K562 (cell line): ENCODE measurements at regions not wholly inside any gene's neighbourhood (a gene's known extent, or its start where the extent isn't known, plus 50 kb on each side); places are given as distances from the start of the nearest gene placed in this dataset.

Source experiments
- ATAC-seq: fragments of 200-7000 bp; cut with Tn5 transposase; 3 replicates; pipeline ENCODE4 v1.9.1; 2020; ENCODE audit warnings: moderate library complexity
- BruUV-seq: library from RNA; stranded (reverse); fragments of 400-500 nt; replicated peaks from 2 replicates; lab custom pipeline; 2021; lab: Mats Ljungman, UMichigan
- CTCF ChIA-PET: fragments of 300-600 bp; formaldehyde crosslinking; extraction: SDS; loops from one replicate; lab custom pipeline; 2021; ENCODE audit warnings: low intra/inter-chr PET ratio; lab: Yijun Ruan, JAX
- POLR2A ChIA-PET: fragments of 300-600, 350-650 bp; sonication (Branson Sonifier 250); formaldehyde crosslinking; extraction: SDS; loops from one replicate; lab custom pipeline; 2021; ENCODE audit warnings: antibody characterized with exemption, inconsistent platforms; lab: Yijun Ruan, JAX
- DNase-seq, 4 experiments: peaks; one replicate each; pipeline versions ENCODE4 v3.0.0 to v3.0.0-alpha.2; 2011 to 2018; ENCODE audit warnings: low spot score in 3 of 4, mixed read lengths in 3 of 4; ENCODE audit errors: extremely low read depth in 1 of 4
- FAIRE-seq: peaks from 2 replicates; lab custom pipeline; 2011; peaks lifted over from hg19 to GRCh38; lab: Jason Lieb, UNC
- H2AFZ ChIP-seq: 2 replicates; pipeline ENCODE4 v1.6.0; 2011; ENCODE audit warnings: low read depth, low read length, control low read depth, inconsistent platforms
- H3K27ac ChIP-seq: fragments of 200-600 bp; 3 replicates; pipeline ENCODE4 v1.8.0; 2011; ENCODE audit warnings: low read depth, mild to moderate bottlenecking, control low read depth, inconsistent platforms, low read length, moderate library complexity, mixed read lengths; ENCODE audit errors: extremely low read depth
- H3K27me3 ChIP-seq, 2 experiments: fragments of 300-600 bp in 1 of 2; 2 replicates in 1 of 2; 3 replicates in 1 of 2; pipeline versions ENCODE4 v1.6.0 to v1.8.0; 2011; ENCODE audit warnings: inconsistent platforms in 2 of 2, low read length in 2 of 2, mild to moderate bottlenecking in 1 of 2, mixed read lengths in 1 of 2, moderate library complexity in 1 of 2; ENCODE audit not compliant: control insufficient read depth in 2 of 2, insufficient read depth in 2 of 2
- H3K36me3 ChIP-seq: fragments of 300-600 bp; 3 replicates; pipeline ENCODE4 v1.8.0; 2011; ENCODE audit warnings: mild to moderate bottlenecking, low read length, inconsistent platforms; ENCODE audit not compliant: control insufficient read depth, insufficient read depth
- H3K4me1 ChIP-seq, 2 experiments: fragments of 200-600 bp in 1 of 2; replicated peaks in 1 of 2; 2 replicates in 1 of 2; 3 replicates in 1 of 2; pipeline versions ENCODE4 v1.5.1 to v1.8.0; 2011; ENCODE audit warnings: inconsistent platforms in 2 of 2, low read length in 2 of 2, mild to moderate bottlenecking in 1 of 2, mixed read lengths in 1 of 2, moderate library complexity in 1 of 2; ENCODE audit not compliant: control insufficient read depth in 2 of 2, insufficient read depth in 2 of 2
- H3K4me2 ChIP-seq: 2 replicates; pipeline ENCODE4 v1.6.1; 2011; ENCODE audit warnings: low read length, control low read depth, inconsistent platforms, mixed read lengths; ENCODE audit not compliant: insufficient read depth
- H3K4me3 ChIP-seq: fragments of 200-600 bp; sonication (generic), shearing (Covaris generic); 2 replicates; pipeline ENCODE4 v1.5.1; 2016; ENCODE audit warnings: control low read depth, inconsistent platforms
- H3K79me2 ChIP-seq: fragments of 200-600 bp; 3 replicates; pipeline ENCODE4 v1.8.0; 2011; ENCODE audit warnings: low read length, inconsistent platforms; ENCODE audit not compliant: control insufficient read depth, insufficient read depth
- H3K9ac ChIP-seq, 2 experiments: 2 replicates each; pipeline versions ENCODE4 v1.6.0 to v1.6.1; 2011; ENCODE audit warnings: low read depth in 2 of 2, low read length in 2 of 2, control low read depth in 1 of 2, inconsistent platforms in 1 of 2, mild to moderate bottlenecking in 1 of 2, mixed read lengths in 1 of 2; ENCODE audit not compliant: insufficient read depth in 1 of 2
- H3K9me1 ChIP-seq: one replicate; pipeline ENCODE4 v1.6.0; 2011; ENCODE audit warnings: inconsistent platforms, mild to moderate bottlenecking, low read length, moderate library complexity; ENCODE audit not compliant: control insufficient read depth, insufficient read depth
- H3K9me3 ChIP-seq: replicated peaks from 2 replicates; pipeline ENCODE4 v1.5.1; 2011; ENCODE audit warnings: low read depth, low read length, inconsistent platforms; ENCODE audit not compliant: control insufficient read depth, insufficient read depth
- H4K20me1 ChIP-seq: replicated peaks from 2 replicates; pipeline ENCODE4 v1.6.1; 2011; ENCODE audit warnings: low read length, inconsistent platforms, mixed read lengths; ENCODE audit not compliant: control insufficient read depth, insufficient read depth
- ATF1 ChIP-seq, 2 experiments: fragments of 450-650 bp in 1 of 2; IDR thresholded peaks; 2 replicates each; pipeline ENCODE4 v1.6.1; 2016; ENCODE audit warnings: missing compliant biosample characterization in 1 of 2, missing genetic modification characterization in 1 of 2
- BRF1 ChIP-seq: IDR thresholded peaks from 3 replicates; pipeline ENCODE4 v1.6.1; 2011; ENCODE audit warnings: borderline replicate concordance, mild to moderate bottlenecking; ENCODE audit not compliant: insufficient read length; ENCODE audit errors: extremely low read depth
- CBFA2T3 ChIP-seq: fragments of 450-650 bp; IDR thresholded peaks from 2 replicates; pipeline ENCODE4 v1.6.1; 2017
- FOXA3 ChIP-seq, 2 experiments: fragments of 450-650 bp in 1 of 2; sonication (generic) in 1 of 2; formaldehyde crosslinking; IDR thresholded peaks in 1 of 2; conservative IDR thresholded peaks in 1 of 2; 2 replicates each; pipeline versions ENCODE4 v1.4.0 to v1.8.0; 2020 to 2022; ENCODE audit warnings: mild to moderate bottlenecking in 2 of 2, missing genetic modification reagents in 1 of 2
- HSF4 ChIP-seq: fragments of 250-450 bp; sonication (Bioruptor Pico); IDR thresholded peaks from 2 replicates; pipeline ENCODE4 v2.1.2; 2022; ENCODE audit warnings: mild to moderate bottlenecking, moderate library complexity, borderline replicate concordance
- ILK ChIP-seq: fragments of 450-650 bp; IDR thresholded peaks from 2 replicates; pipeline ENCODE4 v1.6.1; 2016; ENCODE audit warnings: missing genetic modification characterization, low read depth, mild to moderate bottlenecking, missing compliant biosample characterization, moderate library complexity, borderline replicate concordance
- KAT7 ChIP-seq: sonication (generic); formaldehyde crosslinking; IDR thresholded peaks from 2 replicates; pipeline ENCODE4 v1.8.0; 2022; ENCODE audit warnings: missing genetic modification reagents, mild to moderate bottlenecking, borderline replicate concordance
- MCM2 ChIP-seq: fragments of 450-650 bp; IDR thresholded peaks from 2 replicates; pipeline ENCODE4 v1.6.1; 2017; ENCODE audit warnings: low read depth, mild to moderate bottlenecking
- MTA1 ChIP-seq: fragments of 450-650 bp; IDR thresholded peaks from 2 replicates; pipeline ENCODE4 v1.6.1; 2017; ENCODE audit warnings: borderline replicate concordance
- NR1H2 ChIP-seq: sonication (generic); formaldehyde crosslinking; IDR thresholded peaks from 2 replicates; pipeline ENCODE4 v1.4.0; 2020; ENCODE audit warnings: mild to moderate bottlenecking, missing genetic modification reagents
- PHB ChIP-seq: fragments of 250-450 bp; sonication (Bioruptor Pico); IDR thresholded peaks from 2 replicates; pipeline ENCODE4 v1.5.0; 2021
- TBP ChIP-seq: optimal IDR thresholded peaks from 2 replicates; pipeline ENCODE3; 2011; ENCODE audit warnings: low read depth, low read length, improper control_type of control experiment
- ZBED1 ChIP-seq: IDR thresholded peaks from 2 replicates; pipeline ENCODE4 v1.6.1; 2014
- ZFPM2 ChIP-seq: fragments of 250-450 bp; sonication (Bioruptor Pico); IDR thresholded peaks from 2 replicates; pipeline ENCODE4 v1.5.1; 2022; ENCODE audit warnings: mild to moderate bottlenecking
- ZFX ChIP-seq: sonication (generic); formaldehyde crosslinking; IDR thresholded peaks from 2 replicates; pipeline ENCODE4 v1.8.0; 2022; ENCODE audit warnings: mild to moderate bottlenecking, missing genetic modification reagents, moderate library complexity
- ZNF3 ChIP-seq: fragments of 250-450 bp; sonication (Bioruptor Pico); IDR thresholded peaks from 2 replicates; pipeline ENCODE4 v1.5.0; 2021; ENCODE audit warnings: mild to moderate bottlenecking, moderate library complexity
- ZNF77 ChIP-seq: fragments of 250-450 bp; sonication (Bioruptor Pico); IDR thresholded peaks from 2 replicates; pipeline ENCODE4 v1.5.0; 2020
- WGBS: fragments of 100-300 bp; shearing (Covaris generic); methylation state at CpG from one replicate; pipeline ENCODE4 v1.1.6; 2016; ENCODE audit warnings: low coverage, mixed read lengths; ENCODE audit not compliant: insufficient coverage; ENCODE audit errors: missing lambda C conversion rate; 5-methylcytosine and 5-hydroxymethylcytosine counted together
- in situ Hi-C: fragments of 300-500 bp; cut with MboI; formaldehyde crosslinking; loops from 4 replicates; pipeline ENCODE4 v1.15.0; 2018; ENCODE audit warnings: inconsistent platforms, mixed read lengths
- intact Hi-C: fragments of 100-400 bp; cut with micrococcal nuclease; formaldehyde crosslinking; loops from 2 replicates; pipeline ENCODE4 v1.14.2; 2022
- TF ChIP-seq, protein P1 (sequence below), 2 experiments: fragments of 450-650 bp in 1 of 2; sonication (generic) in 1 of 2; formaldehyde crosslinking in 1 of 2; IDR thresholded peaks in 1 of 2; conservative IDR thresholded peaks in 1 of 2; 2 replicates each; pipeline versions ENCODE4 v1.6.1 to v1.8.1; 2016 to 2023; ENCODE audit warnings: mild to moderate bottlenecking in 2 of 2, moderate library complexity in 2 of 2, inconsistent platforms in 1 of 2, missing genetic modification reagents in 1 of 2
- TF ChIP-seq, protein P2 (sequence below): fragments of 450-650 bp; formaldehyde crosslinking; IDR thresholded peaks from 2 replicates; pipeline ENCODE4 v1.4.0; 2020; ENCODE audit warnings: mild to moderate bottlenecking, moderate library complexity

DNA sequence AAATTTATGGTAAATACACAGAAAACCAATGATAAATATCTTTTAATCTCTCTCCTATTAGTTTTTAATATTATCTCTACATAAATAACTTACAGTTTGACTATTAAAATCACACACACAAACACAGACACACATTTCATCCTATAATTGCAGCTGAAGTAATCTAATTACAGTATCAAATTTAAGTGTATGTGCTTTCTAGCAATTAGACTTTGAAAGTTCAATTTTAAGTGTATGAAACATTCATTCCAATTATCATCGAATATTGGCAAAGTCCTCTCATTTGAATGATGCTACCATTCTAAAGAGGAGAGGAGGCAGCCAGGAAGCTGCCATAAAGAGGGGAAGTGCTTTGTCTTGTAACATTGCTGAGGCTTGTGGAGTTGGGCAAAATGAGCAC, 221.2 kb upstream of the PABPC4L start:
- no peak for DNase-seq
- no peak for TF ChIP-seq ZFPM2
- TF ChIP-seq FOXA3 (CRISPR knock-in tag; conservative IDR thresholded peaks at IDR 0.05 in 1 of 2, IDR thresholded peaks at IDR 0.05 in 1 of 2): no peak
- no peak for TF ChIP-seq KAT7 (CRISPR knock-in tag)
- TF ChIP-seq TBP: no peak
- no peak for TF ChIP-seq ZBED1
- TF ChIP-seq, protein P1, sequence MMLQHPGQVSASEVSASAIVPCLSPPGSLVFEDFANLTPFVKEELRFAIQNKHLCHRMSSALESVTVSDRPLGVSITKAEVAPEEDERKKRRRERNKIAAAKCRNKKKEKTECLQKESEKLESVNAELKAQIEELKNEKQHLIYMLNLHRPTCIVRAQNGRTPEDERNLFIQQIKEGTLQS (IDR thresholded peaks at IDR 0.05): no peak
- TF ChIP-seq, protein P1 (CRISPR knock-in tag; conservative IDR thresholded peaks at IDR 0.05): no peak
- TF ChIP-seq ZFX (CRISPR knock-in tag): no peak
- TF ChIP-seq PHB (CRISPR knock-in tag): no peak
- TF ChIP-seq CBFA2T3: no peak
- TF ChIP-seq, protein P2, sequence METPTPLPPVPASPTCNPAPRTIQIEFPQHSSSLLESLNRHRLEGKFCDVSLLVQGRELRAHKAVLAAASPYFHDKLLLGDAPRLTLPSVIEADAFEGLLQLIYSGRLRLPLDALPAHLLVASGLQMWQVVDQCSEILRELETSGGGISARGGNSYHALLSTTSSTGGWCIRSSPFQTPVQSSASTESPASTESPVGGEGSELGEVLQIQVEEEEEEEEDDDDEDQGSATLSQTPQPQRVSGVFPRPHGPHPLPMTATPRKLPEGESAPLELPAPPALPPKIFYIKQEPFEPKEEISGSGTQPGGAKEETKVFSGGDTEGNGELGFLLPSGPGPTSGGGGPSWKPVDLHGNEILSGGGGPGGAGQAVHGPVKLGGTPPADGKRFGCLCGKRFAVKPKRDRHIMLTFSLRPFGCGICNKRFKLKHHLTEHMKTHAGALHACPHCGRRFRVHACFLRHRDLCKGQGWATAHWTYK (CRISPR knock-in tag): no peak
- TF ChIP-seq MCM2: no peak
- TF ChIP-seq ZNF3 (CRISPR knock-in tag): no peak
- no peak for TF ChIP-seq ZNF77 (CRISPR knock-in tag)
- TF ChIP-seq HSF4 (CRISPR knock-in tag): no peak
- TF ChIP-seq NR1H2 (CRISPR knock-in tag): no peak
- no peak for TF ChIP-seq MTA1
- TF ChIP-seq ILK: no peak
- no peak for TF ChIP-seq BRF1
- TF ChIP-seq ATF1 (CRISPR knock-in tag; IDR thresholded peaks at IDR 0.05): no peak
- no peak for TF ChIP-seq ATF1 (tag; IDR thresholded peaks at IDR 0.05)
- CTCF ChIA-PET: no interaction called here
- Histone ChIP-seq H3K36me3 (no peaks in the 10 kb centered on the region), H3K4me2 (no peak overlapping the region), H3K27me3 (no peaks in the 10 kb centered on the region), H4K20me1 (no peaks in the 10 kb centered on the region), H3K4me1 (no peaks in the 10 kb centered on the region), H3K79me2 (no peaks in the 10 kb centered on the region), H3K27ac (no peak overlapping the region), H3K9me3 (no peaks in the 10 kb centered on the region), H3K4me3 (no peak overlapping the region), H3K9ac (no peak overlapping the region), H2AFZ (no peak overlapping the region), H3K9me1 (no peaks in the 10 kb centered on the region)
- in situ Hi-C loops: no loop called here
- intact Hi-C loops: no loop called here
- FAIRE-seq: no peak
- 0% methylated on average over 1 of the region's 1 CpG for WGBS
- no TSS peak for BruUV-seq
- no peak for ATAC-seq
- POLR2A ChIA-PET: no interaction called here
